ENCODE measurements at regions not wholly inside any gene's neighbourhood (a gene's known extent, or its start where the extent isn't known, plus 50 kb on each side); places are given as distances from the start of the nearest gene placed in this dataset.

- no peaks in the 10 kb centered on the region for H3K36me3 ChIP-seq (ENCODE audit: control insufficient read depth in 4 of 4, insufficient read depth in 3 of 4, low read depth in 1 of 4, low read length in 3 of 4)
- no peak overlapping the region for H3K4me3 ChIP-seq (ENCODE audit: low read depth in 1 of 3, low read length in 3 of 3)
- no peak overlapping the region for H3K27ac ChIP-seq (ENCODE audit: low read depth in 1 of 2, low read length in 2 of 2)
- no peaks in the 10 kb centered on the region for H3K27me3 ChIP-seq (ENCODE audit: control insufficient read depth in 4 of 4, insufficient read depth in 4 of 4, low read length in 3 of 4)
- no peak for DNase-seq (ENCODE audit: low spot score)
- H3K9ac ChIP-seq (ENCODE audit: low read depth in 1 of 2, low read length in 2 of 2), result no peak overlapping the region
- no peak for TF ChIP-seq SP1 (IDR thresholded peaks at IDR 0.05)
- no peak for TF ChIP-seq EGR1 (IDR thresholded peaks at IDR 0.05; ENCODE audit: low read depth in 2 of 2)
- TF ChIP-seq TAF1 (conservative IDR thresholded peaks at IDR 0.05), result no peak
- TF ChIP-seq RXRA (IDR thresholded peaks at IDR 0.05), result no peak
- no peak for TF ChIP-seq RAD21 (IDR thresholded peaks at IDR 0.05)
- TF ChIP-seq NR2F2 (IDR thresholded peaks at IDR 0.05), result no peak
- TF ChIP-seq MAX (IDR thresholded peaks at IDR 0.05), result no peak
- TF ChIP-seq HNF4A (conservative IDR thresholded peaks at IDR 0.05), result no peak
- TF ChIP-seq ZBTB33 (IDR thresholded peaks at IDR 0.05), result no peak
- TF ChIP-seq YY1 (IDR thresholded peaks at IDR 0.05), result no peak
- no peak for TF ChIP-seq ATF3 (IDR thresholded peaks at IDR 0.05)
- no peaks in the 10 kb centered on the region for H3K4me1 ChIP-seq (ENCODE audit: control insufficient read depth in 4 of 4, insufficient read depth in 4 of 4, low read length in 3 of 4)
- 77% methylated on average over 4 of the region's 4 CpGs for WGBS
- no peaks in the 10 kb centered on the region for H3K9me3 ChIP-seq (ENCODE audit: control insufficient read depth in 4 of 4, low read length in 3 of 4)
Measured at GRCh38 chr6:21811484-21811883, 217.9 kb downstream of the SOX4 start.

- no peak for TF ChIP-seq ZBTB33 (IDR thresholded peaks at IDR 0.05)
- no peak for TF ChIP-seq FOXA1 (IDR thresholded peaks at IDR 0.05)
- no peak for TF ChIP-seq HNF4G (IDR thresholded peaks at IDR 0.05)
- TF ChIP-seq TAF1 (conservative IDR thresholded peaks at IDR 0.05), result no peak
- no peak for TF ChIP-seq REST (IDR thresholded peaks at IDR 0.05)
- TF ChIP-seq GABPA (IDR thresholded peaks at IDR 0.05 in 1 of 2, conservative IDR thresholded peaks at IDR 0.05 in 1 of 2), result no peak
- no peak for TF ChIP-seq ATF3 (IDR thresholded peaks at IDR 0.05)
- H3K27ac ChIP-seq (ENCODE audit: low read depth in 1 of 2, low read length in 2 of 2), result no peak overlapping the region
- no peak overlapping the region for H3K9ac ChIP-seq (ENCODE audit: low read depth in 1 of 2, low read length in 2 of 2)
- no peak overlapping the region for H3K4me3 ChIP-seq (ENCODE audit: low read depth in 1 of 3, low read length in 3 of 3)
- no peaks in the 10 kb centered on the region for H3K4me1 ChIP-seq (ENCODE audit: control insufficient read depth in 4 of 4, insufficient read depth in 4 of 4, low read length in 3 of 4)
- H3K9me3 ChIP-seq (ENCODE audit: control insufficient read depth in 4 of 4, low read length in 3 of 4), result no peaks in the 10 kb centered on the region
- no peaks in the 10 kb centered on the region for H3K36me3 ChIP-seq (ENCODE audit: control insufficient read depth in 4 of 4, insufficient read depth in 3 of 4, low read depth in 1 of 4, low read length in 3 of 4)
- 86% methylated on average over 3 of the region's 3 CpGs for WGBS
- no peak for DNase-seq (ENCODE audit: low spot score)
- no peaks in the 10 kb centered on the region for H3K27me3 ChIP-seq (ENCODE audit: control insufficient read depth in 4 of 4, insufficient read depth in 4 of 4, low read length in 3 of 4)
Measured at GRCh38 chr6:21816231-21816630, 222.7 kb downstream of the SOX4 start.
